ENCODE measurements at regions not wholly inside any gene's neighbourhood (a gene's known extent, or its start where the extent isn't known, plus 50 kb on each side); places are given as distances from the start of the nearest gene placed in this dataset.

GRCh38 chr9:1871626-1872419 lies 143.3 kb upstream of the SMARCA2 start:
- H2AFZ ChIP-seq (ENCODE audit: low read length): no peak overlapping the region

DNA sequence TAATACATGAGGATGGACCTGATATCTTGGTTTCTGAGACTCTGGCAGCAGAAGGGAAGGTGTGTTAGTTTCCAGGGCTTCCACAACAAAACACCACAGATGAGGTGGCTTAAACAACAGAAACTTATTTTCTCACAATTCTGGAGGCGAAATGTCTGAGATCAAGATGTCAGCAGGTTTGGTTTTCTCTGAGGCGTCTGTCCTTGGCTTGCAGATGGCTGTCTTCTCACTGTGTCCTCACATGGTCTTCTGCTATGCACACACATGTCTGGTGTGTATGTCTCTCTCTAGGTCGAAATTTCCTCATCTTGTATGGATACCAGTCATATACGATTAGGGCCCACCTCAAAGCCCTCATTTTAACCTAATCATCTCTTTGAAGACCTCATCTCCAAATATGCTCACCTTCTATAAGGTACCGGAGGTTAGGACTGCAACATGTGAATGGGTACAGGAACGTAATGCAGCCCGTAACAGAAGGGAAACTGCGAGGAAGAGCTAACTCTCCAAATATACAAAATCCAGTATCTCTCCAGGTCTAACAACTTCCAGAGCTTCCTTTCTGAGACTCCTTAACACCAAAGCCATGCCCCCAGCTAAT lies 139.8 kb upstream of the SMARCA2 start:
- Histone ChIP-seq H3K9ac (ENCODE audit: insufficient read depth, low read length) (no peak overlapping the region), H3K27ac (ENCODE audit: insufficient read depth, low read length) (no peak overlapping the region), H2AFZ (ENCODE audit: low read length) (no peak overlapping the region), H3K27me3 (ENCODE audit: control insufficient read depth, insufficient read depth, low read length) (no peaks in the 10 kb centered on the region), H3K36me3 (ENCODE audit: control insufficient read depth, insufficient read depth, low read length) (no peaks in the 10 kb centered on the region), H3K4me1 (ENCODE audit: control insufficient read depth, extremely low read depth, insufficient read depth, low read length) (no peaks in the 10 kb centered on the region), H3K9me3 (ENCODE audit: control insufficient read depth, insufficient read depth, low read depth, low read length) (no peaks in the 10 kb centered on the region), H3K4me3 (replicated peaks in 1 of 4; ENCODE audit: control extremely low read depth in 1 of 4, insufficient read depth in 1 of 4, low read depth in 3 of 4, low read length in 4 of 4) (no peak overlapping the region), H4K20me1 (ENCODE audit: control insufficient read depth, extremely low read depth, insufficient read depth, low read length) (no peaks in the 10 kb centered on the region), H3K4me2 (ENCODE audit: extremely low read depth, insufficient read depth, low read length) (no peak overlapping the region), H3K79me2 (ENCODE audit: control insufficient read depth, insufficient read depth, low read length) (no peaks in the 10 kb centered on the region)
- TF ChIP-seq, protein P1, sequence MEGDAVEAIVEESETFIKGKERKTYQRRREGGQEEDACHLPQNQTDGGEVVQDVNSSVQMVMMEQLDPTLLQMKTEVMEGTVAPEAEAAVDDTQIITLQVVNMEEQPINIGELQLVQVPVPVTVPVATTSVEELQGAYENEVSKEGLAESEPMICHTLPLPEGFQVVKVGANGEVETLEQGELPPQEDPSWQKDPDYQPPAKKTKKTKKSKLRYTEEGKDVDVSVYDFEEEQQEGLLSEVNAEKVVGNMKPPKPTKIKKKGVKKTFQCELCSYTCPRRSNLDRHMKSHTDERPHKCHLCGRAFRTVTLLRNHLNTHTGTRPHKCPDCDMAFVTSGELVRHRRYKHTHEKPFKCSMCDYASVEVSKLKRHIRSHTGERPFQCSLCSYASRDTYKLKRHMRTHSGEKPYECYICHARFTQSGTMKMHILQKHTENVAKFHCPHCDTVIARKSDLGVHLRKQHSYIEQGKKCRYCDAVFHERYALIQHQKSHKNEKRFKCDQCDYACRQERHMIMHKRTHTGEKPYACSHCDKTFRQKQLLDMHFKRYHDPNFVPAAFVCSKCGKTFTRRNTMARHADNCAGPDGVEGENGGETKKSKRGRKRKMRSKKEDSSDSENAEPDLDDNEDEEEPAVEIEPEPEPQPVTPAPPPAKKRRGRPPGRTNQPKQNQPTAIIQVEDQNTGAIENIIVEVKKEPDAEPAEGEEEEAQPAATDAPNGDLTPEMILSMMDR (conservative IDR thresholded peaks at IDR 0.05 in 1 of 2, IDR thresholded peaks at IDR 0.05 in 1 of 2; ENCODE audit: low read depth in 1 of 2, low read length in 2 of 2): no peak
- no peak for TF ChIP-seq EZH2 (IDR thresholded peaks at IDR 0.05; ENCODE audit: low read length, missing control alignments)
- DNase-seq (ENCODE audit: low read depth in 2 of 2): no peak

More at GRCh38 chr9:1871626-1872419, 143.3 kb upstream of the SMARCA2 start:
- H3K4me3 ChIP-seq (replicated peaks in 1 of 4; ENCODE audit: control extremely low read depth in 1 of 4, insufficient read depth in 1 of 4, low read depth in 3 of 4, low read length in 4 of 4): no peak overlapping the region
- H4K20me1 ChIP-seq (ENCODE audit: control insufficient read depth, extremely low read depth, insufficient read depth, low read length): no peaks in the 10 kb centered on the region
- no peak overlapping the region for H3K4me2 ChIP-seq (ENCODE audit: extremely low read depth, insufficient read depth, low read length)
- H3K27me3 ChIP-seq (ENCODE audit: control insufficient read depth, insufficient read depth, low read length): no peaks in the 10 kb centered on the region
- DNase-seq (ENCODE audit: low read depth in 2 of 2): no peak
- no peak overlapping the region for H3K9ac ChIP-seq (ENCODE audit: insufficient read depth, low read length)
- no peaks in the 10 kb centered on the region for H3K4me1 ChIP-seq (ENCODE audit: control insufficient read depth, extremely low read depth, insufficient read depth, low read length)
- H3K27ac ChIP-seq (ENCODE audit: insufficient read depth, low read length): no peak overlapping the region
- no peak for TF ChIP-seq EZH2 (IDR thresholded peaks at IDR 0.05; ENCODE audit: low read length, missing control alignments)
- TF ChIP-seq, protein P1 (conservative IDR thresholded peaks at IDR 0.05 in 1 of 2, IDR thresholded peaks at IDR 0.05 in 1 of 2; ENCODE audit: low read depth in 1 of 2, low read length in 2 of 2): no peak
- no peaks in the 10 kb centered on the region for H3K79me2 ChIP-seq (ENCODE audit: control insufficient read depth, insufficient read depth, low read length)
- H3K9me3 ChIP-seq (ENCODE audit: control insufficient read depth, insufficient read depth, low read depth, low read length): no peaks in the 10 kb centered on the region
- H3K36me3 ChIP-seq (ENCODE audit: control insufficient read depth, insufficient read depth, low read length): no peaks in the 10 kb centered on the region

DNA sequence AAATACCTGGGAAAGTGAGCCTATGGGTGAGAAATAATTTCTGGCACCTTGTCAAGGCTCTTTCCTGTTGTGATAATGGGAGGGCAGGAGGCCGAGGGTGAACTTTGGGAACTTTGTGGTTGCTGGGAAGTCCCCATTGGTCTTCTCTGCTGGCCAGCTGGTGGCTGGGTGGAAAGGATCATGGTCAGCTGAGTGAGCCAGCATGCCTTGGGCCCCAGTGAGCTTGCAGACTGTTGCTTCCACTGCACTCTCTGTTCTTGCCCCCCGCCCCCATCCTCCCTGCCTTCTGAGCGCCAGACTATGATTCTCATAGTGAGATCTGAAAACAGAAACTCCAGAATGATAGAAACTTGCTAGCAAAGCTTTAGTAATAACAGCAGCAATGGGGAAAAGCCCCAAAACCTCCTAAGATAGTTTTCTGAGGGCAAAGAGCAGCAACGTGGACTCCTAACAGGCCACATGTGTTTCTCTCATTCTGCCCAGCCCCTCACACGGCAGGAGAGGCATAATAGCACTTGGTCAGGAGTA lies 139.2 kb upstream of the SMARCA2 start:
- Histone ChIP-seq H3K4me1 (ENCODE audit: control insufficient read depth, extremely low read depth, insufficient read depth, low read length) (no peaks in the 10 kb centered on the region), H3K27ac (ENCODE audit: insufficient read depth, low read length) (no peak overlapping the region), H3K36me3 (ENCODE audit: control insufficient read depth, insufficient read depth, low read length) (no peaks in the 10 kb centered on the region), H3K9me3 (ENCODE audit: control insufficient read depth, insufficient read depth, low read depth, low read length) (no peaks in the 10 kb centered on the region), H3K27me3 (ENCODE audit: control insufficient read depth, insufficient read depth, low read length) (no peaks in the 10 kb centered on the region), H3K9ac (ENCODE audit: insufficient read depth, low read length) (no peak overlapping the region), H3K79me2 (ENCODE audit: control insufficient read depth, insufficient read depth, low read length) (no peaks in the 10 kb centered on the region), H4K20me1 (ENCODE audit: control insufficient read depth, extremely low read depth, insufficient read depth, low read length) (no peaks in the 10 kb centered on the region), H3K4me3 (replicated peaks in 1 of 4; ENCODE audit: control extremely low read depth in 1 of 4, insufficient read depth in 1 of 4, low read depth in 3 of 4, low read length in 4 of 4) (no peak overlapping the region), H3K4me2 (ENCODE audit: extremely low read depth, insufficient read depth, low read length) (no peak overlapping the region), H2AFZ (ENCODE audit: low read length) (no peak overlapping the region)
- DNase-seq (ENCODE audit: low read depth in 2 of 2): no peak
- TF ChIP-seq, protein P1 (conservative IDR thresholded peaks at IDR 0.05 in 1 of 2, IDR thresholded peaks at IDR 0.05 in 1 of 2; ENCODE audit: low read depth in 1 of 2, low read length in 2 of 2): no peak

Data from fibroblast of lung (primary cell).